ENCODE measurements at regions not wholly inside any gene's neighbourhood (a gene's known extent, or its start where the extent isn't known, plus 50 kb on each side); places are given as distances from the start of the nearest gene placed in this dataset.

- Mint-ChIP-seq H3K4me1 (no peaks in the 10 kb centered on the region), H3K36me3 (ENCODE audit: insufficient read depth in 1 of 3, low read depth in 3 of 3) (no peaks in the 10 kb centered on the region), H3K9me3 (no peaks in the 10 kb centered on the region), H3K4me3 (no peak overlapping the region), H3K27ac (no peak overlapping the region), H3K27me3 (ENCODE audit: low read depth) (no peaks in the 10 kb centered on the region)
- H3K9me3 ChIP-seq (ENCODE audit: control insufficient read depth, low read depth, low read length) = no peaks in the 10 kb centered on the region
- no peak overlapping the region for H2AK5ac ChIP-seq (ENCODE audit: insufficient read length, low read length)
- no peak overlapping the region for H3K18ac ChIP-seq (ENCODE audit: insufficient read length, low read depth, low read length)
- no peaks in the 10 kb centered on the region for H3K4me1 ChIP-seq (ENCODE audit: insufficient read depth, low read length)
- no peak overlapping the region for H3K56ac ChIP-seq (ENCODE audit: insufficient read length, low read depth, low read length)
- H3T11ph ChIP-seq (ENCODE audit: low read length) = no peak overlapping the region
- no peaks in the 10 kb centered on the region for H3K79me2 ChIP-seq (ENCODE audit: insufficient read depth, low read length)
- no peak overlapping the region for H3K9ac ChIP-seq (ENCODE audit: extremely low read depth, insufficient read length, low read length)
- no peak overlapping the region for H3K4me2 ChIP-seq (ENCODE audit: insufficient read depth, insufficient read length, low read length)
- H2BK120ac ChIP-seq (ENCODE audit: low read depth, low read length, poor library complexity, severe bottlenecking) = no peak overlapping the region
- H3K14ac ChIP-seq (ENCODE audit: insufficient read depth, low read length) = no peak overlapping the region
- TF ChIP-seq CTCF (conservative IDR thresholded peaks at IDR 0.05) = no peak
- no peaks in the 10 kb centered on the region for H4K20me1 ChIP-seq (ENCODE audit: control insufficient read depth, insufficient read depth, insufficient read length)
- no peak overlapping the region for H3K27ac ChIP-seq (ENCODE audit: insufficient read length, low read depth, low read length)
- H2BK15ac ChIP-seq (ENCODE audit: low read depth, low read length) = no peak overlapping the region
- no peak overlapping the region for H4K91ac ChIP-seq (ENCODE audit: insufficient read length, low read depth, low read length)
- no peak overlapping the region for H2AFZ ChIP-seq (ENCODE audit: low read length)
- no peak overlapping the region for H3K23ac ChIP-seq (ENCODE audit: insufficient read length, low read depth, low read length)
- no peaks in the 10 kb centered on the region for H3K27me3 ChIP-seq (ENCODE audit: insufficient read depth, low read length)
- no peak overlapping the region for H4K5ac ChIP-seq (ENCODE audit: insufficient read length, low read depth, low read length)
- no peak for DNase-seq
- H3K4ac ChIP-seq (ENCODE audit: low read depth, low read length) = no peak overlapping the region
- H3K79me1 ChIP-seq (ENCODE audit: insufficient read depth, low read depth, low read length, poor library complexity, severe bottlenecking) = no peaks in the 10 kb centered on the region
- no peak overlapping the region for H2BK20ac ChIP-seq (ENCODE audit: low read depth, low read length, poor library complexity, severe bottlenecking)
- no peaks in the 10 kb centered on the region for H3K23me2 ChIP-seq (ENCODE audit: insufficient read length, low read depth, low read length, poor library complexity, severe bottlenecking)
- no peak overlapping the region for H4K8ac ChIP-seq (replicated peaks; ENCODE audit: insufficient read length, low read depth, low read length)
- no peak overlapping the region for H2BK5ac ChIP-seq (ENCODE audit: insufficient read length, low read length)
- no peak overlapping the region for H2BK12ac ChIP-seq (ENCODE audit: insufficient read length, low read depth, low read length)
These were observed 802.3 kb downstream of the LIG4 start for GRCh38 chr13:107413005-107413404.

Data from H9 (cell line).